Parathyroid adenoma (tissue), 2 donors: ENCODE measurements at regions not wholly inside any gene's neighbourhood (a gene's known extent, or its start where the extent isn't known, plus 50 kb on each side); places are given as distances from the start of the nearest gene placed in this dataset.

ENCODE experiments used
- H2AFZ ChIP-seq: fragments of 300-600 bp; sonication (generic); one replicate; pipeline ENCODE4 v1.7.0; 2017; ENCODE audit warnings: antibody characterized with exemption, mild to moderate bottlenecking
- H3K27ac ChIP-seq: fragments of 300-600 bp; sonication (generic); one replicate; pipeline ENCODE4 v1.7.0; 2017
- H3K27me3 ChIP-seq: fragments of 300-600 bp; sonication (generic); one replicate; pipeline ENCODE4 v1.7.0; 2017; ENCODE audit warnings: low read length; ENCODE audit not compliant: control insufficient read depth, insufficient read depth
- H3K36me3 ChIP-seq: fragments of 300-600 bp; sonication (generic); one replicate; pipeline ENCODE4 v1.7.0; 2017; ENCODE audit warnings: low read length; ENCODE audit not compliant: control insufficient read depth, insufficient read depth
- H3K4me1 ChIP-seq: fragments of 300-600 bp; sonication (generic); one replicate; pipeline ENCODE4 v1.7.0; 2017; ENCODE audit warnings: control low read depth
- H3K4me2 ChIP-seq: fragments of 300-600 bp; sonication (generic); one replicate; pipeline ENCODE4 v1.7.0; 2017; ENCODE audit warnings: low read length
- H3K4me3 ChIP-seq: fragments of 300-600 bp; sonication (generic); one replicate; pipeline ENCODE4 v1.7.0; 2017; ENCODE audit warnings: low read depth, low read length
- H3K79me2 ChIP-seq: fragments of 300-600 bp; sonication (generic); one replicate; pipeline ENCODE4 v1.7.0; 2017; ENCODE audit warnings: control low read depth
- H3K9ac ChIP-seq: fragments of 300-600 bp; sonication (generic); one replicate; pipeline ENCODE4 v1.7.0; 2017; ENCODE audit warnings: mild to moderate bottlenecking
- H3K9me3 ChIP-seq: fragments of 300-600 bp; sonication (generic); one replicate; pipeline ENCODE4 v1.7.0; 2017; ENCODE audit warnings: low read length; ENCODE audit not compliant: control insufficient read depth
- CTCF ChIP-seq: fragments of 300-600 bp; sonication (generic); IDR thresholded peaks from one replicate; pipeline ENCODE4 v1.7.0; 2017; ENCODE audit warnings: antibody characterized with exemption, mild to moderate bottlenecking
- donor health status: primary hyperparathyroidism.

GRCh38 chr1:63155437-63155836 lies 166.9 kb upstream of the FOXD3 start:
- no peaks in the 10 kb centered on the region for H3K79me2 ChIP-seq
- no peak overlapping the region for H3K4me3 ChIP-seq
- no peaks in the 10 kb centered on the region for H3K27me3 ChIP-seq
- H3K4me1 ChIP-seq, result no peaks in the 10 kb centered on the region
- H3K9me3 ChIP-seq, result no peaks in the 10 kb centered on the region
- H2AFZ ChIP-seq, result no peak overlapping the region
- H3K9ac ChIP-seq, result no peak overlapping the region
- no peak overlapping the region for H3K4me2 ChIP-seq
- no peak for TF ChIP-seq CTCF
- no peak overlapping the region for H3K27ac ChIP-seq
- H3K36me3 ChIP-seq, result no peaks in the 10 kb centered on the region

GRCh38 chr1:63157085-63157484 lies 165.3 kb upstream of the FOXD3 start:
- Histone ChIP-seq H3K27me3 (no peaks in the 10 kb centered on the region), H3K79me2 (no peaks in the 10 kb centered on the region), H3K9ac (no peak overlapping the region), H2AFZ (no peak overlapping the region), H3K4me3 (no peak overlapping the region), H3K27ac (no peak overlapping the region), H3K36me3 (no peaks in the 10 kb centered on the region), H3K4me2 (no peak overlapping the region), H3K4me1 (no peaks in the 10 kb centered on the region), H3K9me3 (no peaks in the 10 kb centered on the region)
- no peak for TF ChIP-seq CTCF

DNA sequence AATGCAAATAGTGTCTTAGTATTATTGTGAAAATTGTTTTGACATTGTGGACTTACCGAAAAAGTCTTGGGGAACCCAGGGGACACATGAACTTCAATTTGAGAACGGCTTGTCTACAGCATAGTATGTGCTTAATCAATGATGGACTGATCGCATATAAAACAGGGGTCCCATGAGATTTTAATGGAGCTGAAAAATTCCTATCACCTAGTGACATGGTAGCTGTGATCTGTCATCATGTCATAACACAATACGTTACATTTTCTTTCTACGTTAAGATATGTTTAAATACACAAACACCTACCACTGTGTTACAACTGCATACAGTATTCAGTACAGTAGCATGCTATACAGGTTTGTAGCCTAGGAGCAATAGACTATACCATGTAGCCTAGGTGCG lies 153.3 kb upstream of the FOXD3 start:
- H2AFZ ChIP-seq, result no peak overlapping the region
- no peaks in the 10 kb centered on the region for H3K36me3 ChIP-seq
- H3K27ac ChIP-seq, result no peak overlapping the region
- no peak for TF ChIP-seq CTCF
- no peak overlapping the region for H3K9ac ChIP-seq
- no peaks in the 10 kb centered on the region for H3K4me1 ChIP-seq
- no peaks in the 10 kb centered on the region for H3K79me2 ChIP-seq
- H3K4me2 ChIP-seq, result no peak overlapping the region
- no peaks in the 10 kb centered on the region for H3K27me3 ChIP-seq
- no peaks in the 10 kb centered on the region for H3K9me3 ChIP-seq
- H3K4me3 ChIP-seq, result no peak overlapping the region

GRCh38 chr1:63173161-63173560 lies 149.2 kb upstream of the FOXD3 start:
- Histone ChIP-seq H3K4me1 (no peaks in the 10 kb centered on the region), H3K9me3 (no peaks in the 10 kb centered on the region), H3K9ac (no peak overlapping the region), H2AFZ (no peak overlapping the region), H3K27ac (no peak overlapping the region), H3K4me2 (no peak overlapping the region), H3K27me3 (no peaks in the 10 kb centered on the region), H3K36me3 (no peaks in the 10 kb centered on the region), H3K4me3 (no peak overlapping the region), H3K79me2 (no peaks in the 10 kb centered on the region)
- no peak for TF ChIP-seq CTCF

DNA sequence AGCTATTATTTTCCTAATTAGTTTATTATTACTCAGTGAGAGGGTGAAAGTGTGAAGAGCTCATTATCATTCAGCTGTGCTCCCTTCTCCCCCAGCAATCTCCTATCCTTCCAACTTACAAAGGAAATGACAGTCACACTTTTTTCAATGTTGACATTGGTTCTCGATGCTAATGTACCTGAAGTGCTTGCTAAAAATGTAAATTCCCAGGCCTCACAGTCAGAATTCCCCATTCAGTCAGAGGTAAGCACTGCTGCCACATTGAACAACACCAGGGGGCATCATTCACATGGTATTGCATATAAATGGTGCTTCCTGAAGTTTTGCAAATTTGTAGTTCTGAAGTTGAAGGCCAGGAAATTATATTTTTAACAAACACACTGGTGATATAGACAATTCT lies 132.7 kb upstream of the FOXD3 start:
- H3K79me2 ChIP-seq, result no peaks in the 10 kb centered on the region
- H3K27me3 ChIP-seq, result no peaks in the 10 kb centered on the region
- no peaks in the 10 kb centered on the region for H3K9me3 ChIP-seq
- H2AFZ ChIP-seq, result no peak overlapping the region
- H3K36me3 ChIP-seq, result no peaks in the 10 kb centered on the region
- no peak overlapping the region for H3K4me2 ChIP-seq
- H3K4me3 ChIP-seq, result no peak overlapping the region
- H3K9ac ChIP-seq, result no peak overlapping the region
- no peak overlapping the region for H3K27ac ChIP-seq
- TF ChIP-seq CTCF, result no peak
- no peaks in the 10 kb centered on the region for H3K4me1 ChIP-seq
